Hematopoietic multipotent progenitor cell treated with erythropoietin and hydrocortisone succinate and interleukin-3 and kit ligand, for 4 days (in vitro differentiated cells): ENCODE measurements at regions not wholly inside any gene's neighbourhood (a gene's known extent, or its start where the extent isn't known, plus 50 kb on each side); places are given as distances from the start of the nearest gene placed in this dataset.
A peak's percentile ranks its signal among the peaks of the same experiment; 100 is the strongest.

Experiments used
- DNase-seq: peaks from one replicate; pipeline ENCODE4 v3.0.0-alpha.2; 2015

- no peak for DNase-seq
Observed at GRCh38 chr12:92213166-92213565, 67.5 kb upstream of the BTG1 start.

GRCh38 chr12:92210071-92210470 lies 64.4 kb upstream of the BTG1 start:
- no peak for DNase-seq

- DNase-seq, result peak; percentile 75
Observed at GRCh38 chr12:92208613-92209121, 63.0 kb upstream of the BTG1 start.

- DNase-seq, result no peak
Observed at GRCh38 chr12:92206596-92206995, 61.0 kb upstream of the BTG1 start.

- DNase-seq, result no peak
Observed at GRCh38 chr12:92206011-92206410, 60.4 kb upstream of the BTG1 start.

- no peak for DNase-seq
Observed at GRCh38 chr12:92199819-92200576, 54.4 kb upstream of the BTG1 start.

GRCh38 chr12:92197815-92198214 lies 52.2 kb upstream of the BTG1 start:
- DNase-seq, result no peak

GRCh38 chr12:92196368-92196767 lies 50.7 kb upstream of the BTG1 start:
- no peak for DNase-seq
